Mucosa of descending colon (tissue), 3 donors: ENCODE measurements at regions not wholly inside any gene's neighbourhood (a gene's known extent, or its start where the extent isn't known, plus 50 kb on each side); places are given as distances from the start of the nearest gene placed in this dataset.

Source experiments
- ATAC-seq: fragments of 200-7000 bp; cut with Tn5 transposase; one replicate; pipeline ENCODE4 v1.9.1; 2020; ENCODE audit warnings: mild to moderate bottlenecking, moderate library complexity
- DNase-seq, 3 donors: peaks; one replicate each; pipeline ENCODE4 v3.0.0-alpha.2; 2020
- H3K36me3 ChIP-seq: fragments of 200-600 bp; one replicate; pipeline ENCODE4 v1.8.0; 2021; ENCODE audit warnings: low read depth, mild to moderate bottlenecking
- H3K4me1 ChIP-seq: fragments of 200-600 bp; one replicate; pipeline ENCODE4 v1.8.0; 2021; ENCODE audit warnings: low read depth, mild to moderate bottlenecking
- H3K4me3 ChIP-seq: fragments of 200-600 bp; one replicate; pipeline ENCODE4 v1.8.0; 2021; ENCODE audit warnings: mild to moderate bottlenecking
- H3K9me3 ChIP-seq: fragments of 200-600 bp; one replicate; pipeline ENCODE4 v1.8.0; 2021; ENCODE audit warnings: mild to moderate bottlenecking
- CTCF ChIP-seq: fragments of 200-600 bp; IDR thresholded peaks from one replicate; pipeline ENCODE4 v1.8.0; 2022; ENCODE audit warnings: antibody characterized with exemption, mild to moderate bottlenecking
- intact Hi-C, 2 donors: fragments of 100-400 bp; cut with DNase I in 1 of 2; cut with micrococcal nuclease in 1 of 2; formaldehyde crosslinking; loops; one replicate each; pipeline versions ENCODE4 v1.11.0 to v1.11.1; 2022; cut with DNase I, micrococcal nuclease
- donor health status: DM: no; HTN: no; CAD: no; lungs with moderate emphysema.
- donor health status: DM: no; HTN: no; CAD: no.
- donor health status: DM: no; HTN: yes; CAD: no.

GRCh38 chr7:17719998-17720397, 220.3 kb downstream of the SNX13 start:
- intact Hi-C loops, result no loop called here
- ATAC-seq (no peak), DNase-seq (no peak)
- Histone ChIP-seq H3K4me3 (no peak overlapping the region), H3K9me3 (no peaks in the 10 kb centered on the region), H3K4me1 (no peaks in the 10 kb centered on the region), H3K36me3 (no peaks in the 10 kb centered on the region)
- TF ChIP-seq CTCF, result no peak

GRCh38 chr7:17721736-17722285, 218.5 kb downstream of the SNX13 start:
- no peak for TF ChIP-seq CTCF
- no peak overlapping the region for H3K4me3 ChIP-seq
- H3K36me3 ChIP-seq, result no peaks in the 10 kb centered on the region
- DNase-seq (no peak), ATAC-seq (no peak)
- H3K4me1 ChIP-seq, result no peaks in the 10 kb centered on the region
- intact Hi-C loops, result no loop called here
- no peaks in the 10 kb centered on the region for H3K9me3 ChIP-seq

GRCh38 chr7:17722798-17723197, 217.5 kb downstream of the SNX13 start:
- no peaks in the 10 kb centered on the region for H3K4me1 ChIP-seq
- H3K36me3 ChIP-seq, result no peaks in the 10 kb centered on the region
- no peak for ATAC-seq
- intact Hi-C loops, result no loop called here
- no peak for DNase-seq
- no peaks in the 10 kb centered on the region for H3K9me3 ChIP-seq
- no peak for TF ChIP-seq CTCF
- no peak overlapping the region for H3K4me3 ChIP-seq

GRCh38 chr7:17725821-17726220, 214.5 kb downstream of the SNX13 start:
- DNase-seq (no peak), ATAC-seq (no peak)
- H3K36me3 ChIP-seq, result no peaks in the 10 kb centered on the region
- intact Hi-C loops, result no loop called here
- TF ChIP-seq CTCF, result no peak
- H3K4me3 ChIP-seq, result no peak overlapping the region
- no peaks in the 10 kb centered on the region for H3K4me1 ChIP-seq
- no peaks in the 10 kb centered on the region for H3K9me3 ChIP-seq

GRCh38 chr7:17732083-17732482, 208.2 kb downstream of the SNX13 start:
- Histone ChIP-seq H3K4me3 (no peak overlapping the region), H3K4me1 (no peaks in the 10 kb centered on the region), H3K36me3 (no peaks in the 10 kb centered on the region), H3K9me3 (peaks cover 7% of the 10 kb centered on the region)
- intact Hi-C loops, result no loop called here
- DNase-seq, result no peak
- ATAC-seq, result no peak
- TF ChIP-seq CTCF, result no peak
